ENCODE measurements at regions not wholly inside any gene's neighbourhood (a gene's known extent, or its start where the extent isn't known, plus 50 kb on each side); places are given as distances from the start of the nearest gene placed in this dataset.
"Not testable (repeated sequence)": the region's sequence is repeated elsewhere in the genome, so short reads cannot be mapped to it uniquely, and the experiment has no call there.

- DNase-seq: peak in 1 of 2 donors; percentile 35
Observed at GRCh38 chr1:46878173-46878782, 63.0 kb downstream of the CYP4A11 start.

- DNase-seq: not testable (repeated sequence)
Observed at GRCh38 chr1:46876093-46876492, 65.2 kb downstream of the CYP4A11 start.
